ENCODE measurements at regions not wholly inside any gene's neighbourhood (a gene's known extent, or its start where the extent isn't known, plus 50 kb on each side); places are given as distances from the start of the nearest gene placed in this dataset.

DNA sequence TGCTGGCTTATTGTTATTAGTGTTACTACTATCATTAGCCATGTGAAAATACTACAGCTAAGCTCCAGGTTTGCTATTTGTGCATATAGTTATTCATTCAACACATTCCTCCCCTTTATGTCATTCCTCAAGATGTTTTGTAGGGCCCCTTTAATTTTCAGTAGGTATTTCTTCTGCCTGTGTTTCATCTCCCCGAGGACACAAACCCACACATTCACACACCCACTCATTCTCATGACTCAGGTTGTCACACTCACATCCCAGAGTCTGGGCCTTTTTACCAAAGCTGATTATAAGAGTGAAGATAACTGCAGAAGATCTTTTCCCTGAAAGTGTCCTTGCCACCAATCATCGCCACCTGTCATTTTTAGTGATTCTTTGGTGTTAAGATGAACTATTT, 68.6 kb upstream of the SPOPL start:
- TF ChIP-seq, protein P1, sequence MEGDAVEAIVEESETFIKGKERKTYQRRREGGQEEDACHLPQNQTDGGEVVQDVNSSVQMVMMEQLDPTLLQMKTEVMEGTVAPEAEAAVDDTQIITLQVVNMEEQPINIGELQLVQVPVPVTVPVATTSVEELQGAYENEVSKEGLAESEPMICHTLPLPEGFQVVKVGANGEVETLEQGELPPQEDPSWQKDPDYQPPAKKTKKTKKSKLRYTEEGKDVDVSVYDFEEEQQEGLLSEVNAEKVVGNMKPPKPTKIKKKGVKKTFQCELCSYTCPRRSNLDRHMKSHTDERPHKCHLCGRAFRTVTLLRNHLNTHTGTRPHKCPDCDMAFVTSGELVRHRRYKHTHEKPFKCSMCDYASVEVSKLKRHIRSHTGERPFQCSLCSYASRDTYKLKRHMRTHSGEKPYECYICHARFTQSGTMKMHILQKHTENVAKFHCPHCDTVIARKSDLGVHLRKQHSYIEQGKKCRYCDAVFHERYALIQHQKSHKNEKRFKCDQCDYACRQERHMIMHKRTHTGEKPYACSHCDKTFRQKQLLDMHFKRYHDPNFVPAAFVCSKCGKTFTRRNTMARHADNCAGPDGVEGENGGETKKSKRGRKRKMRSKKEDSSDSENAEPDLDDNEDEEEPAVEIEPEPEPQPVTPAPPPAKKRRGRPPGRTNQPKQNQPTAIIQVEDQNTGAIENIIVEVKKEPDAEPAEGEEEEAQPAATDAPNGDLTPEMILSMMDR (IDR thresholded peaks at IDR 0.05) = no peak
- no peak for TF ChIP-seq EP300 (IDR thresholded peaks at IDR 0.05)
- no peak for TF ChIP-seq RCOR1 (IDR thresholded peaks at IDR 0.05; ENCODE audit: low read depth, low read length)
- no peak for TF ChIP-seq CHD4 (IDR thresholded peaks at IDR 0.05; ENCODE audit: borderline replicate concordance)
- TF ChIP-seq MAZ (IDR thresholded peaks at IDR 0.05; ENCODE audit: borderline replicate concordance, low read depth, low read length) = no peak
- no peak for TF ChIP-seq JUN (IDR thresholded peaks at IDR 0.05)
- no peak for TF ChIP-seq BHLHE40 (IDR thresholded peaks at IDR 0.05; ENCODE audit: low read depth, low read length)
- TF ChIP-seq ZFP36 (IDR thresholded peaks at IDR 0.05; ENCODE audit: borderline replicate concordance, partially characterized antibody) = no peak
- no peak for TF ChIP-seq POLR2A (IDR thresholded peaks at IDR 0.05; ENCODE audit: low read length)
- TF ChIP-seq, protein P2, sequence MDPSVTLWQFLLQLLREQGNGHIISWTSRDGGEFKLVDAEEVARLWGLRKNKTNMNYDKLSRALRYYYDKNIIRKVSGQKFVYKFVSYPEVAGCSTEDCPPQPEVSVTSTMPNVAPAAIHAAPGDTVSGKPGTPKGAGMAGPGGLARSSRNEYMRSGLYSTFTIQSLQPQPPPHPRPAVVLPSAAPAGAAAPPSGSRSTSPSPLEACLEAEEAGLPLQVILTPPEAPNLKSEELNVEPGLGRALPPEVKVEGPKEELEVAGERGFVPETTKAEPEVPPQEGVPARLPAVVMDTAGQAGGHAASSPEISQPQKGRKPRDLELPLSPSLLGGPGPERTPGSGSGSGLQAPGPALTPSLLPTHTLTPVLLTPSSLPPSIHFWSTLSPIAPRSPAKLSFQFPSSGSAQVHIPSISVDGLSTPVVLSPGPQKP (IDR thresholded peaks at IDR 0.05; ENCODE audit: low read depth, low read length) = no peak
- no peak for TF ChIP-seq TP53 (CRISPR knock-in tag; IDR thresholded peaks at IDR 0.05)

All from A549 (cell line).